NCI-H128 (cell line): ENCODE measurements at regions not wholly inside any gene's neighbourhood (a gene's known extent, or its start where the extent isn't known, plus 50 kb on each side); places are given as distances from the start of the nearest gene placed in this dataset.
"Not testable (repeated sequence)": the region's sequence is repeated elsewhere in the genome, so short reads cannot be mapped to it uniquely, and the experiment has no call there.

Source experiments
- DNase-seq: peaks from one replicate; lab custom pipeline; 2025; ENCODE audit not compliant: unreplicated experiment; lab: John Stamatoyannopoulos, UW

DNA sequence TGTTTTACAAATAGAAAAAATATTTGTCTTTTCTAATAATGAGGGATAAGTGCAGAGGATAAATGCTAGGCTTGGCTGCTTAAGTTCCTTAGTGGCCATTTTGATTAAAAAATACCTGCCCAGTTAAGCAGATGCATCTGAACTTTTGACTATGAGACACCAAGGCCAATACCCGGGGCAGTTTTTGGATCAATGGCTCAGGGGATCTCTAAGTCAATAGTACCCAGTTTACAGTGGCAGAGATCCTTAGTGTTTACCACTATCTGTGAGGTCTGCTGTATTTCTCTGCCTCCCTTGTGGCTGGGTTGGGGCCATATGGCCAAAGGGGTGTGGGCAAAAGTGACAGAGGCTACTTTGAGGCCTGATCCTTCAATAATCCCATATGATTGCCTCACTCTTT is 184.5 kb upstream of the MAST4 start:
- no peak for DNase-seq

GRCh38 chr5:66413931-66414330 is 182.3 kb upstream of the MAST4 start:
- DNase-seq: no peak

DNA sequence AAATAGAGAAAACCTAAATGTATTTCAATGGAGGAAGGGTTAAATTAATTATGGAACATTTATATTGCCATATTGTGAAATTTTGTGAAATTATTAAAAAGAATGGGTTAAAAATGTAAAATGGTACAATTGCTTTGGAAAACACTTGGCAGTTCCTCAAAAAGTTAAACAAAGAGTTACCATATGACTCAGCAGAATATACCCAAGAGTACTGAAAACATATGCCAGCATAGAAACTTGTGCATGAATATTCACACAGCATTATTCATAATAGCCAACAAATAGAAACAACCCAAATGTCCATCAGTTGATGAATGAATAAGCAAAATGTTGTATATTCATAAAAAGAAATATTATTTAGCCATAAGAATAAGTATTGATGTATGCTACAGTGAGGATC is 181.0 kb upstream of the MAST4 start:
- no peak for DNase-seq

DNA sequence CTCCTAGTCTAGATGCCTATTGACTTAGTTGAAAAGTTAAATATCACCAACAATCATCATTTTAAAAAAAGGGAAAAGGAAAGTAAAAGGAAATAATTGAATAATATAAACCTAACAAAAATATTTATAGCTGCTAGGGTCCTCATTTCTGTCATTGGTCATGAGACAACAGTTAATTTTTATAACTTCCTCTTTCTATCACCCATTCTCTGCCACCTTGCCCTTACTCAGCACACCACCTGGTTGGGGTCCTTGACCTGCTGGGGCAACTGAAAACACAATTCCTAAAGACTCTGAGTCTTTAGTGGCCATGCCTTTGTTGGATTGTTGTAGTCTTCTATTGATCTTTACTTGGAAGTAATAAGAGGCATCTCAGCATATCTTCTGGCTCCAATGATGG is 179.5 kb upstream of the MAST4 start:
- DNase-seq: no peak

DNA sequence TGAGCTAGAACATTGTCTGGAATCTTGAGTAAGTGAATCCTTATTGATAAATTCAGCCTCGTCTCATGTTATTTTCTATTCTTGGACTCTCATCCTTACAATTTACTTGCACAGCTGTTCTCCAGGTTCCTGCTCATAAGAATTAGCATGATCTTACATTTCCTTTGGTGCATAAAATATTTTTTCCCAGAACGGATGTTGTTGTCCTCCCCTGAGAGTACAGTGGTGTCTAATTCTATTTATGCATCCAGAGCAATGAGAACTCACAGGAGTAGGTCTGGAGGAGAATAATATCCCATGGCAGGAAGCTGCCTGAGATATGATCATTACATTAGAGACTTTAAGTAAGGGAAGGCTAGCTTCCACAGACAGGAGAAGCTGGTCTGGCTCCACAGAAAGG is 178.4 kb upstream of the MAST4 start:
- no peak for DNase-seq

- no peak for DNase-seq
Observed at GRCh38 chr5:66423484-66423883, 172.7 kb upstream of the MAST4 start.

DNA sequence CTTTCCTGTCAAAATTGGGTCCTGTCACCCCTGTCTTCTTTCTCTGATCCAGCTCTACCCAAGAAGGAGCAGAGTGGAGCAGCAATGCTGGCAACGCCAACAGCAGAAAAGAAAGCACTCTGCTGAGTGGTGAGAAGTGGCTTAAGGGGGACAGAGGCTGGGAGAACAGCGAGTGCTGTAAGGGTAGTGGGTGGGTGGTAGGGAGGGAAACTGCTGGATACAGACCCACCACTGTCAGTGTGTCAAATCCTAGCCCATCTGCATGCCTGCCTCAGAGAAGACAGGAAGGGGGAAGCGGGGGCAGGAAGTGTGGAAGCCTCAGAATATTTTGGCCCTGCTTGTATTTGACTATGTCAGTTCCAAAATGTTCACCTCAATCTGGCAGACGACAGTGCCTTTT is 170.4 kb upstream of the MAST4 start:
- no peak for DNase-seq

GRCh38 chr5:66426259-66427138 is 169.7 kb upstream of the MAST4 start:
- DNase-seq: no peak

DNA sequence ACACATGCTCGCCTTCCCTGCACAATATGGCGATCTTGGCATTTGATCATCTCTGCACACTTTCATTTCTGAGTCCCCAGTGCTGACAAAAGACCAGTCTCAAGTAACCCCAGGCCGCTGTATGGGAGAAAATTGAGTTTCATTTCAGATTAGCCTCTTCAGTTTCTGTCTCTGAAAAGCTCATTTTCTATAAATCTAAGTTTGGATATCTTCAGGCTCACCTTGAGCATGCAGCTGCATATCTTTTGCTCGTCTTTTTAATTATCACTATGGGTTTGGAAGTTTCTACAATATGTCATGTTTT is 169.1 kb upstream of the MAST4 start:
- no peak for DNase-seq

DNA sequence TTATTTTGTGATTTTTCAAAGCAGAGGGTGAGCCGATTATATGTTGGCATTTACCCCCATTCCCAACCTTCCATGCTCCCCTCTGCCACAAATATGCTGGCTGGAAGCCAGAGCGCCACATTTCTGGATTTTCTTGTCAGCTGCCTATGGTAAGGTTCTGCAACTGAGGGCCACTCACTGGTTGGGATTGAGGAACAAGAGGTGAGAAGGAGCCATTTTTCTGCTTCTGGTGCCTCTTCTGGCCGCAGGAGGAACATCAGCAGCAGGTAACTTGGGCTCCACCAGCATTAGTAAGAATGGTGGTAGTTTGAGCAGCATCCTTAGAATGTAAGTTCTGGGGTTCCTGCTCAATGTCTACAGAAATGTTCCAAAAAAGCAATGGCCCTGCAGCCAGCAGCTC is 159.5 kb upstream of the MAST4 start:
- no peak for DNase-seq

GRCh38 chr5:66438087-66438486 is 158.1 kb upstream of the MAST4 start:
- no peak for DNase-seq

DNA sequence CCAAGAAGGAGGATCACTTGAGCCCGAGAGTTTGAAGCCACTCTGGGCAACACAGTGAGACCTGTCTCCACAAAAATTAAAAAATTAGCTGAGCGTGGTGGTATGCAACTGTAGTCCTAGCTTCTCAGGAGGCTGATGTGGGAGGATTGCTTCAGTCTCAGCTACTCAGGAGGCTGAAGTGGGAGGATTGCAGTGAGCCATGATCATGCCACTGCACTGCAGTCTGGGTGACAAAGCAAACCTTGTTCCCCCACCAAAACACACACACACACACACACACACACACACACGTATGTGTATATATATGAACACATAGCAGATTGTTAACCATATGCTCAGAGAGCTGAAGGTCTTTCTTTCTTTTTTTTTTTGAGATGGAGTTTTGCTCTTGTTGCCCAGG is 157.5 kb upstream of the MAST4 start:
- no peak for DNase-seq

DNA sequence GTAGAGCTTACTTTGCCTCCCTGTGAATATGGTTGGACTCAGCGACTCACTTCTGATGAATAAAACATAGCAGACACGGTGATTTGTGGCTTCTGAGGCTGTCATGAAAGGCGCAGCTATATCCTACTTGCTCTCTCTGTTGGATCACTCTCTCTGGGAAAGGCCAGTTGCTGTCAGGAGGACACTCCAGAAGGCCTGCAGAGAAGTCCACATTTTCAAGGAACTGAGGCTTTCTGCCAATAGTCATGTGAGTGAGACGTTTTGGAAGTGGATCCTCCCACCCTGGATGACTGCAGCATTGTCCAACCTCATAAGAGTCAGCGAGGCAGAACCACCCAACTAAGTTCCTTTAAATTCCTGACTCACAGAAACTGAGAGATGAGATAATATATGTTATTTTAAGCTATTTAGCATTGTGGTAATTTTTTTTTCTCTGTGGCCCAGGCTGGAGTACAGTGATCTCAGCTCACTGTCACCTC is 156.0 kb upstream of the MAST4 start:
- DNase-seq: no peak

DNA sequence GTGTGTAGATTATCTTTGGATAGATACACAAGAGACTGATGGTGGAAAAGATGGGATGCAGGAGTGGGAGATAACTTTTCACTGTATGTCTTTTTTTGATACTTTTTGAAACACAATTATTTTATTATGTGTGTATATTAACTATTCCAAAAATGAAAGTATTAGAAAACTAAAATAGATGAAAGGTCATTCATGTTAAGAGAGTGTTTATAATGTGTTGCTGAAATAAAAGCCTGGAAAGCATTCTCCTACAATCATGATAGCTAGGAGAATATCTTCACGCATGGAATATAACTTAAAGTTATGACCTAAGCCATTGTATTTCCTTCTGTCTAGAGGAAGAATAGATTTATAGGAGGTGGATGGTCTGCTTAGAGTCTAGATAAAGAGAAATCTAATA is 154.8 kb upstream of the MAST4 start:
- no peak for DNase-seq

DNA sequence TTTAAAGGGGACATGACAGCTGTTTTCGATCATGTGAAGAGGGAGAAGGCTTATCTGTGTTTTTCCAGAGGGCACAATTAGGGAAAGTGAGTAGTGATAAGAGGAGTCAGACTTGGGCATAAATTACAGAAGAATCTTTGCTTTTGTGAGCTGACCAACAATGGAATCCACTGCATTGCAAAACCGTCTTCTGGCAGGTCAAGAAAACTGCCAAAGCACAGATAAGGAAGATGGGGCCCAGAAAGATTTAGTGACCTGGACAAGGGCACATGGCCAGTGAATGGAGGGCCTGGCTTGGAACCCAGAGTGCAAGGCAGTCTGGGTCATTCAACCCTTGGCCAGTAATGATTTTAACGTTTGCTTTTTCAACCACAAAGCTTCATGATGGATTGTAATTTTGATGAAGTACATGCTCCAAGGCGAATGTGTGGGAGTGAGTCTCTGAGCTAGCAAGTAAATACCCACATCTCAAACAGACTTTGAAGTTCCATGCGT is 153.2 kb upstream of the MAST4 start:
- DNase-seq: no peak

DNA sequence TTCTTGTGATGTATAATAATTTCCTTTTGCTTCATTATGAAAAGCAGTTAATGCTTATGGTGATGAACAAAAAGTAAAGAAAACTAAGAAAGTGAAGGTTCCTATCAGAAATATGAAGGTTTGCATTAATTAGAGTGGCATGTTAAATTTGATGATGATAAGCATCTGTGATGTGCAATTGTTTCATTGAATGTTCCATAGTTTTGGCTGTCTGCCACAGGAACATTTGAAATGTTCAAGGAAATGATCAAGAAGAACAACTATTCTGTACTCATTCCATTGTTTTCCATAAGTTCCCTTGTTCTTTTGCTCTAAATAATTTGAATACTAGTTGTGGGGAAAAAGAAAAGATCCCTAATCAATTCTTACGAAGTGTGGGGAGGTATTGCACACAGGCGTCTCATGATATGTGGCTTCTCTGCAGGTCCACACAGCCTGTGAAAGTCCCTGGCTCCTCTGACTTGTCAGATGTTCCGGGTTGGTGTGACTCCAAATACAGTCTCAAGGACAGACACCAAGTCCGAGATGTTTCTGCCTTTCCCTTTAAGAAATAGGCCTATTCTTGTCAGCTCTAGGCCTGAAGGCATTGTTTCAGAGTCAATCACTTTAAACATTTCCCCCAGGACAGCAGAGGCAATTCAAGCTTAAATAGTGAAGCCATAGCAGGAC is 152.6 kb upstream of the MAST4 start:
- DNase-seq: no peak

- DNase-seq: not testable (repeated sequence)
Observed at GRCh38 chr5:66448070-66448469, 148.1 kb upstream of the MAST4 start.

GRCh38 chr5:66450237-66450636 is 146.0 kb upstream of the MAST4 start:
- DNase-seq: no peak

- no peak for DNase-seq
Observed at GRCh38 chr5:66450988-66451387, 145.2 kb upstream of the MAST4 start.

DNA sequence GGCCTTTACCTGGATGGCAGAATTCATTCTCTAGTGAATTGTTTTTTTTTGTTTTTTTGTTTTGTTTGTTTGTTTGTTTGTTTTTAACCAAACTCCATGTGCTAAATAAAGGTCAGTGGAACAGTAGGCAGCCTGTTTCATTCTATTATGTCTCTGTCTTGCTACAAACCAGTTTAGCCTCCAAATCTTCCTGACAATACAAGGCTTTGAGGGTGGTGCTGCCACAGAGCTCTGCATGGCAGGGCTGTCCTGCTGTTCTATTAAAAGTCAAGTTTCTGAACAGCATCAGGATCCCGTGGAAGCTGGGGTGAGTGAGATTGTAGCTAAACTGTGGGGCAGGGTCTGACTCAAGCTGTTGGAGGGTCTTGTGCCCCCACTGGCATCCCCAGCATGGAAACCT is 144.1 kb upstream of the MAST4 start:
- DNase-seq: no peak

GRCh38 chr5:66454186-66455078 is 141.8 kb upstream of the MAST4 start:
- no peak for DNase-seq
